Lower leg skin (tissue), 4 donors: ENCODE measurements at regions not wholly inside any gene's neighbourhood (a gene's known extent, or its start where the extent isn't known, plus 50 kb on each side); places are given as distances from the start of the nearest gene placed in this dataset.

Experiments used
- DNase-seq, 2 donors: peaks; one replicate each; pipeline ENCODE4 v3.0.0-alpha.2; 2019; ENCODE audit warnings: low spot score in 2 of 2
- H3K4me3 ChIP-seq: fragments of 200-600 bp; sonication (generic); 2 replicates; pipeline ENCODE4 v1.5.1; 2017; ENCODE audit warnings: mild to moderate bottlenecking, low read depth; ENCODE audit not compliant: poor library complexity, severe bottlenecking
- POLR2A ChIP-seq, 2 donors: fragments of 450-650 bp; IDR thresholded peaks; one replicate each; pipeline ENCODE4 v1.6.1; 2016 to 2017; ENCODE audit warnings: antibody characterized with exemption in 2 of 2, mild to moderate bottlenecking in 1 of 2, moderate library complexity in 1 of 2
- WGBS, 2 donors: methylation state at CpG; one replicate each; pipeline ENCODE4 v1.1.5; 2018; 5-methylcytosine and 5-hydroxymethylcytosine counted together
- intact Hi-C: fragments of 100-400 bp; cut with DNase I; formaldehyde crosslinking; loops from one replicate; pipeline ENCODE4 v1.15.0; 2023; ENCODE audit warnings: low total_unique reads
- TF ChIP-seq, protein P1 (sequence below), 3 donors: fragments of 450-650 bp; IDR thresholded peaks; one replicate each; pipeline ENCODE4 v1.5.1; 2016; ENCODE audit warnings: antibody characterized with exemption in 3 of 3, mild to moderate bottlenecking in 3 of 3, moderate library complexity in 2 of 3

DNA sequence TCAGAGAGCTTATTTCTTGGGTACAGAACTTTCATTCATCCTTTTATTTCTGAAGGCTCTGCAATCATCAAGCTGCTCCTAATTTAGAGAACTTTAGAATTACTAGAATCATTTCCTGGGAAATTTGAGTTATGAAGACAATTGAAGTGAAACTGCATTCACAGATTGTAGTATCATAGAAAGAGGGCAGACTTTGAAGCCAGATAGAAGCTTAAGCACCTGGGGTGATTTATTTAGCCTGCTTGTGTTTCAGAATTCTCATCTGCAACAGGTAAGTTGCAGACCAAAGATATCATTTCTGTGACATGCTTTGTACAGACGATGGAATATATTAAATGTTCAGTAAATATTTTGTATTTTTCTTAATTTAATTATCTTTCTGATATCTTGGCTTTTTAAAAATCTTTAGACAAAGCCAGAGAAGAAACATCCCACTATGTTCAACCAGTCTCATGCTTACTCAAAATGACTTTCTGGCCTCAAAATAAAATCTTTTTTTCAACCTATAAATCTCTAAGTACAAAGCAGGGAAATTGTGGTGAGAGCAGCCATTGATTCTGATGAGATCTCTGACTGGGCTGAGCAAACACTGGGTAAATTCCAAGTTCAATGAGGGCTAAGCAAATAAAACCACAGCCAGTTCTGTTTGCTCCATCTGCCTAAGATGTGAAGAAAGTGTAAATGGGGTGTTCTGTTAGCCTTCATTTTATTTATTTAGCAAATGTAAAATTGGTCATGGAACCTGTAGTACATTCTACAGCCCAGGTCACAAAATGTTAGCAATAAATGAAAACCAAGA is 264.7 kb upstream of the CCNG1 start:
- 65 to 71% methylated on average over 1 of the region's 1 CpG for WGBS, 2 donors
- DNase-seq = no peak
- no peak for TF ChIP-seq POLR2A (IDR thresholded peaks at IDR 0.05)
- TF ChIP-seq, protein P1, sequence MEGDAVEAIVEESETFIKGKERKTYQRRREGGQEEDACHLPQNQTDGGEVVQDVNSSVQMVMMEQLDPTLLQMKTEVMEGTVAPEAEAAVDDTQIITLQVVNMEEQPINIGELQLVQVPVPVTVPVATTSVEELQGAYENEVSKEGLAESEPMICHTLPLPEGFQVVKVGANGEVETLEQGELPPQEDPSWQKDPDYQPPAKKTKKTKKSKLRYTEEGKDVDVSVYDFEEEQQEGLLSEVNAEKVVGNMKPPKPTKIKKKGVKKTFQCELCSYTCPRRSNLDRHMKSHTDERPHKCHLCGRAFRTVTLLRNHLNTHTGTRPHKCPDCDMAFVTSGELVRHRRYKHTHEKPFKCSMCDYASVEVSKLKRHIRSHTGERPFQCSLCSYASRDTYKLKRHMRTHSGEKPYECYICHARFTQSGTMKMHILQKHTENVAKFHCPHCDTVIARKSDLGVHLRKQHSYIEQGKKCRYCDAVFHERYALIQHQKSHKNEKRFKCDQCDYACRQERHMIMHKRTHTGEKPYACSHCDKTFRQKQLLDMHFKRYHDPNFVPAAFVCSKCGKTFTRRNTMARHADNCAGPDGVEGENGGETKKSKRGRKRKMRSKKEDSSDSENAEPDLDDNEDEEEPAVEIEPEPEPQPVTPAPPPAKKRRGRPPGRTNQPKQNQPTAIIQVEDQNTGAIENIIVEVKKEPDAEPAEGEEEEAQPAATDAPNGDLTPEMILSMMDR (IDR thresholded peaks at IDR 0.05) = no peak
- intact Hi-C loops = no loop called here
- no peak overlapping the region for H3K4me3 ChIP-seq

DNA sequence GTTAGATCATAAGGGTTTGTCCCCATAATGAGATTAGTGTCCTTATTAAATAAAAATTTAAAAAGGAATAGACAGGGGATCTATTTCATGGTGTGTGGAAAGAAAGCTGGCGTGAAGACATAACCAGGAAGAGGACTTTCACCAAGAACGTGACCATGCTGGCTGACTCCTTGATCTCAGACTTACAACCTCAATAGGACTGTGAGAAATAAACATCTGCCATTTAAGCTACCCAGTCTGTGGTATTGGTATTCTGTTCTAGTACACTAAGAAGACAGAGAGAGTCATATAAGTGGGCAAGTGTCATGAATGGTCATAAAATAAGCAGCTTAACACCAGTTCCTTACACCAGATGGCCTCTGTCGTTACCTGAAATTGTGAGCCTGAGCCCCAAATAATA is 259.4 kb upstream of the CCNG1 start:
- intact Hi-C loops = no loop called here
- TF ChIP-seq, protein P1 (IDR thresholded peaks at IDR 0.05) = no peak
- TF ChIP-seq POLR2A (IDR thresholded peaks at IDR 0.05) = no peak
- no peak overlapping the region for H3K4me3 ChIP-seq
- no peak for DNase-seq
- WGBS, 2 donors = 63 to 65% methylated on average over 3 of the region's 3 CpGs

DNA sequence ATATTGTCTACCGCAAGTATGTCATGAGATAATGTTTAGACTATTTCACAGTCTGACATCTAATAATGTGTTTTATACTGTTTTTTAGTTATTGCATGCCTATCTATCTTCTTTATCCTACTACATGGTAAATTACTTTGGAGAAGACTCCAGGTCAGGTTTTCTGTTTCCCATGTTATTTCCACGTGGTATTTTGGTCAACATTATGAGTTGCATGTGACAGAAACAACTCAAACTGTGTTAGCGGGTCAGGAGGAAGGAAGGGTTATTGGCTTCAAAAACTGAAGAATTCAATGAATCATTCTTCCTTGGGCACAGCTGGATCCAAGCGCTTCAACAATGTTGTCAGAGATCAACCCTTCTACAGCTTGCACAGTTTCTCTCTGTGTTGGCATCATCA is 252.1 kb upstream of the CCNG1 start:
- DNase-seq = no peak
- TF ChIP-seq, protein P1 (IDR thresholded peaks at IDR 0.05) = no peak
- TF ChIP-seq POLR2A (IDR thresholded peaks at IDR 0.05) = no peak
- intact Hi-C loops = no loop called here
- 85 to 89% methylated on average over 4 of the region's 4 CpGs for whole genome bisulfite sequencing, 2 donors
- H3K4me3 ChIP-seq = no peak overlapping the region

DNA sequence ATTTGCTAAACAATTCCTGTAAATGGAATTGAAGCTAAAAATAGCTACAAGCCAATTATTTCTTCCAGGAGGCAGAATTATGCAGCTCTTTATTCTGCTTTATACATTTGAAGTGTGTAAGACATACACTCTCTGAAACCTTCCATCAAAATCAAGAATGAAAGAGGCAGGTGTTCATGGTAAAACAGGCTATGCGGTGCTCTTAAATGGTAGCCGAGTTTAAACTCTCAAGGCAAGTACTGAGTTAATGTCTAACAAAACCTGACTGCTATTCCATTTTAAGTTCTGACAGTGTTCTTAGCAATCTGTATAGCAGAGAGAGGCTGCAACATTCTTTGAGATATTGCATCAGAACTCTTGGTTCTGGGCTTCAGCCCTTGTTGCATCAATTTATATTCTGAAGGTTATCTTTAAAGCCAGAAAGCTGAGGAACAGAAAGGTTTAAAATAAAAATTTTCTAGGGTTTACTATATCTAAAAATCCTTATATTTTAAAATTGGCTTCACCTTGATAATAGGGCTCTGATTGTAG is 248.3 kb upstream of the CCNG1 start:
- intact Hi-C loops = no loop called here
- TF ChIP-seq, protein P1 (IDR thresholded peaks at IDR 0.05) = no peak
- TF ChIP-seq POLR2A (IDR thresholded peaks at IDR 0.05) = no peak
- WGBS, 2 donors = 91 to 93% methylated on average over 2 of the region's 2 CpGs

DNA sequence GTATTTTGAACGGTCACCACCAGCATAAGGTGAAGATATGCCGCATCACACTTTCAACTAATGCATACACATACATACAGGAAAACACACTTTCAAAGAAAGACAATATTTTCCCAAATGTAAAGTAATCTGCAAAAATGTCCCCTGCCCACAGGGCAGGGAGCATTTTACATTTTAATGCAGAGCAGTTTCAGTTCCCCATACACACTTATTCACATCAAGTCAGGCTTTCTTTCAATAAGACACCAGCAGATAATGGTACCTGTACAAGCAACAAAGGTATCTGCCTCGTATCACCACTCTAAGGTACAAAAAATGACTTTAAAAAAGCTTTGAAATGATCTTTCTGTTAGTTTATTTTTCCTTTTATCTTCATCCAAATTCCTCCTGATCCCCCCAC is 247.1 kb upstream of the CCNG1 start:
- H3K4me3 ChIP-seq = no peak overlapping the region
- no peak for DNase-seq
- TF ChIP-seq, protein P1 (IDR thresholded peaks at IDR 0.05) = no peak
- TF ChIP-seq POLR2A (IDR thresholded peaks at IDR 0.05) = no peak
- 71 to 77% methylated on average over 3 of the region's 3 CpGs for WGBS, 2 donors
- intact Hi-C loops = no loop called here

More for the DNA sequence above, 248.3 kb upstream of the CCNG1 start:
- DNase-seq = no peak
- H3K4me3 ChIP-seq = no peak overlapping the region
